Left cardiac atrium (tissue), 4 donors: ENCODE measurements at regions not wholly inside any gene's neighbourhood (a gene's known extent, or its start where the extent isn't known, plus 50 kb on each side); places are given as distances from the start of the nearest gene placed in this dataset.

Source experiments
- ATAC-seq, 2 donors: fragments of 200-7000 bp; cut with Tn5 transposase; one replicate each; pipeline ENCODE4 v1.9.1; 2020; ENCODE audit warnings: mild to moderate bottlenecking in 2 of 2, moderate library complexity in 2 of 2
- DNase-seq: peaks from one replicate; pipeline ENCODE4 v3.0.0-alpha.2; 2020
- intact Hi-C, 2 donors: fragments of 100-400 bp; cut with DNase I; formaldehyde crosslinking; loops; one replicate each; pipeline versions ENCODE4 v1.14.1 to v1.15.1; 2022 to 2023
- donor health status: DM: no; HTN: yes; CAD: no.
- donor health status: DM: no; HTN: yes; CAD: no; lungs with severe emphysema.
- donor health status: DM: yes; HTN: yes; CAD: no.
- donor health status: Dilated cardiomyopathy.

GRCh38 chr14:86858591-86858990, 1134.4 kb downstream of the GALC start:
- ATAC-seq (no peak), DNase-seq (no peak)
- intact Hi-C loops: no loop called here

DNA sequence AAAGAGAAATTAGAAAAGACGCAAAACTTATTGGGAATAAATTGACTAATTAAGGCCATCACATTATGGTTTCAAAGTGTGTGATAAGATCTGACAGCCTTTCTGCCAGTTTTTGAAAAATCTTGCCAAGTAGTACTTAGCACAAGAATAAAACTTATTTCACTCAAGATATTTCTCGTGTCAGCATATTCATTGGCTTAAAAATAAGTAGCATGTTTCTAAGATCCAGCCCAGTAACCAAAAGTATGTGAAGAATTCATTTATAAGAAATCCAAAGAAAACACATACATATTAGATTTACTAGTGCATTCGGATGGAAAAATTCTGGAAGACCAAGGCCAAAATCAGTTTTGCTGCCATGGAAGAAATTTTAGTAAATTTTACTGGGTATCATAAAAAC, 1135.0 kb downstream of the GALC start:
- DNase-seq (no peak), ATAC-seq (no peak)
- intact Hi-C loops: no loop called here

DNA sequence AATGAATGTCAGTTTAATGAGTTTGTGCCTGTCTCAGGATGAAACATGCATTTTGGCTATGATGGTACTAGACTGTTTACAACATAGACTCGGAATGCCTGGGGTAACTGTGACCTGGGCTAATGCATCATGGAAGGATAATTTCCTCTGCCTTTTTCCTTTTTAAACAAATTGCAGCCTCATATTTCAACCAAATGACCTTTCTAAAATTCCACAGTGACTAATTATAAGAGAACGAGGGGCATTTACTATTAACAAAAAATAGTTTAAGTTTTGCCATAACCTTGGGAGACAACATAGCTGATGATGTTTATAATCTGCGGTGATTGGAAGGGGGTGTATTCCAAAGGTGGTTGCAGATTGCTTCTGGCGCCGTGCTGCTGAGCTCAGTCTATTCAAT, 1140.5 kb downstream of the GALC start:
- DNase-seq (no peak), ATAC-seq (no peak)
- intact Hi-C loops: no loop called here

DNA sequence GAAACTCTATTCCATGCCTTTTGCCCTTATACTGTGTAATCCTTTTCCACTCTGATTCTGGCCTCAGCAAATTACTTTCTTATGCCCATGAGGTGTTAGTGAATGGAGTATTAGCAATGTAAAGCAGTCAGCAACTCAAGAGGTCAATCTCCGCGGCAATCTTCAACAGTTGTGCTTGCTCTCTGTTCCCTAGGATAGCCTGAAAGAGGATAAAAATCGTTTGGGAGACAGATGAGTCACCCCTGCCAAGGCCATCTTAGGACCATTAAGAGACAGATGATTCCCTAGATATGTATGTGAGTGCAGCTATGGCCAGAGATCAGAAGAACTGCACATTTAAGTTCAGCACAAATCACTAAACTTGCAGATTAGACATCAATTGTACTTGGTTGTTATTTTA, 1145.8 kb downstream of the GALC start:
- DNase-seq: no peak
- intact Hi-C loops: no loop called here
- ATAC-seq: no peak

DNA sequence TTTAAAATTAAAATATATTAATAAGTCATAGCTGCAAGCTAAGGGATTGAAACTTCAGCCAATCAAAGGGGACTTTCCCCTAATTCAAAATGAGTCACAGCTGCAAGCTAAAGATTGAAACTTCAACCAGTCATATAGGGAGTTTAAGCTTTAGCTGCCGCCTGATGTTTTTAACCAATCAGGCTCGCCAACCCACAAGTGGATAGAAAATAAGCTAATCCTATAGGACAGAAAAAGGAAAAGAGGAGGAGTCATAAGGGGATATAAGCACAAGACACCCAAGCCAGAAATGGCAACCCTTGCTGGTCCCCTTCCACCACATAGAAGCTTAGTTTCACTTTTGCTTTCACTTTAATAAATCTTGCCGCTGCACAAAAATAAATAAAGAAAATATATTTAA, 1154.6 kb downstream of the GALC start:
- no peak for ATAC-seq
- DNase-seq: no peak
- intact Hi-C loops: no loop called here

DNA sequence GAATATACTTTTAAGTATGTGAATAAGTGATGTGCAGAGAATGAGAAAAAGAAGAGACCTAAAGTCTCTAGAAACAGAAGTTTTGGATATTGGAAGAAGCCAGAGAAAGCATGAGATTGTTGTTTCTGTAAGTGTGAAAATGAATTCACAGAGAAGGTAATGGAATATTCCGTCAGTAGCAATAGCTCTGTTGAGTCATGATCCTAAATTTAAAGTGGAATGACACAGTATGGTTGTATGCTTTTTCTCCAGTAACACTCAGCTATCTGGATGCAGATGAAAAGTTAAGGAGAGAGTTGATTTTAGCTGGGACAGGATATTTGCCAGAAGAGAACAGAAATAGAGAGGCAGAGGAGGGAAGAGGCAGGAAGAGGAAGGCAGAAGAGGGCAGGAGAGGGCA, 1166.3 kb downstream of the GALC start:
- ATAC-seq: no peak
- no peak for DNase-seq
- intact Hi-C loops: no loop called here

GRCh38 chr14:86824167-86824566, 1168.8 kb downstream of the GALC start:
- no peak for ATAC-seq
- intact Hi-C loops: no loop called here
- no peak for DNase-seq

DNA sequence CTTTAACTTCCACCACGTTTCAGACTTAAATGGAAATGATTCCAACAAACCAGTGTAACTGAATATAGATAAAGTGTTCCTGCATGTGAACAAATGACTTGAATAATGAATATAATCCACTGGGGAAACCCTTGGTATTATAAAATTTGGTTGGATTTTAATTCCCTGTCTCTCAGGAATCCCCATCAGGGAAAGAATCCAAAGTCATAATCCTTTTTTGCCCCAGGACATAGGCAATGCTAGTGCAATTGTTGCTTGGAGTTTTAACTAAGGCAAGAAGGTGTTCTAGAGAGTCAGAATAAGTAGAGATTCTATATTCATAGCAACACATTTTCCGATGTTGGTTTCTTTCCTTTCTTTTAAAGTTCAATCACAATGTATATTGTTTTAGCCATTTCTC, 1169.4 kb downstream of the GALC start:
- intact Hi-C loops: no loop called here
- DNase-seq (no peak), ATAC-seq (no peak)

DNA sequence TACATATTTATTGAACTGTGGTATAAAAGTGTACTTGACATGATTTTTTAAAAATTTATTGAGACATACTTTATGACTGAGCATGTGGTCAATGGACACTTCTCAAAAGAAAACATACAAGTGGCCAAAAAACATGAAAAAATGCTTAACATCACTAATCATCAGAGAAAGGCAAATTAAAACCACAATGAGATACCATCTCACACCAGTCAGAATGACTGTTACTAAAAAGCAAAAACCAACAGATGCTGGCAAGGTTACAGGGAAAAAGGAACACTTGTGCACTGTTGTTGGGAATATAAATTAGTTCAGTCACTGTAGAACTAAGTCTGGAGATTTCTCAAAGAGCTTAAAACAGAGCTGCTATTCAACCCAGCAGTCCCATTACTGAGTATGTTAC, 1177.6 kb downstream of the GALC start:
- ATAC-seq (no peak), DNase-seq (no peak)
- intact Hi-C loops: no loop called here

DNA sequence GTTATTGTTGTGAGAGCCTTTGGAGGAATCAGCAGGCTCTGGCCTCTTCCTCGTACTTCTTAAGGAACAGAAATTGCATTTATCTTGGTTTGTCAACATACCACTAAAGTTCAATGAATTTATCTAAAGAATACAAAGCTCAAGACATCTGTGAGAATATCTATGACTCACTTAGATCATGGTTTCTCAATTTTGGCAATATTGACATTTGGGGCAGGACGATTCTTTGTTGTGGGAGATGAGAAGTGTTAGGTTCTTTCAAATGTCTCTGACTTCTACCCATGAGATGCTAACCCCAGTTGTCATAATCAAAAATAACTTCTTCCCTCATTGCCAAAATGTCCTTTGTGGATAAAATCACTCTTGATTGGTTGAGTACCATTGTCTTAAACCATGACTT, 1190.3 kb downstream of the GALC start:
- ATAC-seq: no peak
- intact Hi-C loops: no loop called here
- DNase-seq: no peak

- DNase-seq (no peak), ATAC-seq (peak; percentile 53 to 96)
- intact Hi-C loops: no loop called here
Measured at GRCh38 chr14:86799244-86799647, 1193.7 kb downstream of the GALC start.

DNA sequence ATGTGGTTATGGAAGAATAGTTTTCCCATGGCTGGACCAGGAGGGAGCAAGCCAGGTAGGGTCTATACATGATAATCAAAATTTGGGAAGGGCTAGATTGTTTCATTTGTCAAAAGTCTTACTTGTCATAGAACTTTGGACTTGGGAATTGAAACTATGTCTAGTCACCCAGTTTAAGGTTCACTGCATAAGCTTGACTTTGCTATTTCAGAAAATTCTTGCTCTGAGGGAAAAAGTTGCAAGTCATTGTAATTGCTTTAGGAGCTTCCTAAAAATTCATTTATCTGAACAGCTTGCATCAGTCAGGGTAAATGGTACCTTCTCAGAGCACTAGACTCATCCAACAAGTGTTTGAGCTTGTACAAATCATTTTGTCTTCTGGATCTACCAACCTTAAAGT, 1194.7 kb downstream of the GALC start:
- intact Hi-C loops: no loop called here
- ATAC-seq: no peak
- DNase-seq: no peak

DNA sequence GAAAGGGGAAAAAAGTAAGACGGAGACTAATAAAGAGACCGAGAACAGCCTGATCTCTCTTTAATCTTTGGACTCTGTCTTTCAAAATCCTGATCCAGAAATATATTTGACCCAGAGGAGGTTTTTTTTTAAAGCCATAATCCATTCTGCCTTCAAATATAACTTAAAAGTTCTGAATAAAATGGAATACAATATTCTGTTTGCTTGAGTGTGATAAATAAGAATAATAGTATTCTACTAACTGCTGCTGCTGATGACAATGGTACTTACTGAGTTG, 1196.0 kb downstream of the GALC start:
- intact Hi-C loops: no loop called here

GRCh38 chr14:86796221-86797074, 1196.5 kb downstream of the GALC start:
- DNase-seq (no peak), ATAC-seq (no peak)
- intact Hi-C loops: no loop called here

More for the DNA sequence above, 1196.0 kb downstream of the GALC start:
- no peak for ATAC-seq
- DNase-seq: no peak

DNA sequence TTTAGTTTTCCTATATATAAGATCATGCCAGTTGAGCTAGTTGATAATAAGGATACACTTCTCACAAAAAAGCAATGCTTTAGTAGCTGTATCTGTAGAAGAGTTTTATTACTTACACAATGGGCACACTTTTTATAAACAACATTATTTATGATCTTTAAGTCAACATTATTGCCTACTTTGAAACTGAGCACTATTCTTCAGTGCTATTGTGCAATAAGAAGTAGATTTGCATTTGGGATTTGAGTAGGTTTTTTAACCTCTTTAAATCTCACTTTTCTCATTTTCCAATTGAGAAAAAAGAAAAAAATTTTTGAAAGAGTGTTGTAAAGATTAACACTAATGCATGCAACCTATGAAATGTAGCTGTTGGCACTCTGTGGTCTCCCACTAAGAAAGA, 1198.3 kb downstream of the GALC start:
- ATAC-seq (no peak), DNase-seq (no peak)
- intact Hi-C loops: no loop called here

GRCh38 chr14:86790408-86791364, 1202.3 kb downstream of the GALC start:
- ATAC-seq (no peak), DNase-seq (no peak)
- intact Hi-C loops: no loop called here

DNA sequence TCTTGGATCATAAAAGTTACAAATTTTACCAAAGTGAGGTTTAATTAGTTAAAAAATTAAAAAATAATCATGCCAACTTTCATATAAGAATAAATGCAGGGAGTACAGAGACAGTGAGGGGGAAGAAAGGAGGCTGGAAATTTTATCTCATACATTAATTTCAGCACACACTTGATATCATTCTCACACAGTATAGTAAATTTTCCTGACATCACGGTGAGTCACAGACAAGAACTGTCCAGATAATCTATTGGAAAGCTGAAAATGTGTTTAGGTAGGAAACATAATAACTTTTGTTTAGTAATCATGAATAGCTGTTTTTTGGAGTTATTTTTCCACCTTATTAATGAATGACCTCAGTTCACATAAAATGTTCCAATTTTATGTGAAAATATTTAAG, 1204.8 kb downstream of the GALC start:
- intact Hi-C loops: no loop called here
- DNase-seq: no peak
- ATAC-seq: no peak

DNA sequence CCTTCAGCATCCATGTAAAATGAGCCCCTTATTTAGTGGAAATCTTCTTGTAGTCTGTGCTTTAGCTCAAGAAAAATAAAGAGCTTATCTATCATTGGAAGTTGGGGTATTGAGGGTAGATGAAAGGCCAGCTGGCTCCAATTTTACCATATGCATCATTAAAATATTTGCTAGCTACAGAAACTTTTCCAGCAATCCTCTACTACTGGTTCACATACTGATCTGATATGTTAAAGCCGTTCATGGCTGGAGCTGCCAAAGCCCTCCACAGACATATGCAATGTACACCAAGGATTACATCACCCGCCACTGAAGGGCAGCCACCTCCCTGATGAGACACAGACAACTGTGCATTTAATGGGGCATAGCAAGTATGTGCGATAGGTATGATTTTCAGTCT, 1205.3 kb downstream of the GALC start:
- intact Hi-C loops: no loop called here
- DNase-seq (no peak), ATAC-seq (no peak)

- intact Hi-C loops: no loop called here
- ATAC-seq (no peak), DNase-seq (no peak)
Measured at GRCh38 chr14:86782092-86782580, 1210.8 kb downstream of the GALC start.

DNA sequence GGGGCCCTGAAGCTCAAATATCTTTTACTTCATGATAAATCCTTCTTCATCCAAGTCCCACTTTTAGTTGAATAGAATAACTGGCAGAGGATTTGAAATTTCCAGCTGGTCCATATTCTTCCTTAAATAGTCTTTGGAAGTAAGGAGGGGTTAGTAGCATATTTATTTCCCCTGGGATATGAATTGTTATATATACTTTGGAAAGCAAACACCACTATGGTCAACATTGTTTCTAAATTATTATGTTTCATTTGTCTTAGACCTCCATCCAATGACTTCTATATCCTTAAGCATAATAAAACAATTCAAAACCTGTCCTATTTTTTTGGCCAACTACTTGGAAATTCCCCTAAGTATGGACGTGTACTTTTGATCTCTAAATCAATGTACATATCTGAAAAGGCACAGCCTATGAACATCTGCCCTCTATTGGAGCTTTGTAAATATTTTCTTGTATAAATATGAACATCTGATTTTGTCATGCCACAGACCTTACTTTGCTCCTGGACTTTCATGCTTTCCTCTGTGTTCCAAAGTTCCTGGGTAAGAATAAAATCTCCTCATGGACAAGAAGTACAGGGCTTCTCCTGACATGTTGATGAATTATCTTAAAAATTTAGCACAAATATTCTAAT, 1212.0 kb downstream of the GALC start:
- ATAC-seq (no peak), DNase-seq (no peak)
- intact Hi-C loops: no loop called here
